ENCODE measurements at regions not wholly inside any gene's neighbourhood (a gene's known extent, or its start where the extent isn't known, plus 50 kb on each side); places are given as distances from the start of the nearest gene placed in this dataset.

GRCh38 chr13:74675182-74675581 is 541.0 kb upstream of the KLF12 start:
- Histone ChIP-seq H3K9me3 (ENCODE audit: control insufficient read depth in 4 of 4, insufficient read depth in 3 of 4, low read length in 3 of 4) (no peaks in the 10 kb centered on the region), H3K27ac (ENCODE audit: low read depth in 1 of 2, low read length in 1 of 2) (no peak overlapping the region), H3K4me1 (ENCODE audit: control insufficient read depth in 5 of 5, insufficient read depth in 5 of 5, low read length in 5 of 5) (no peaks in the 10 kb centered on the region), H3K9ac (ENCODE audit: insufficient read depth in 1 of 2, low read length in 2 of 2) (no peak overlapping the region), H3K27me3 (ENCODE audit: control insufficient read depth in 3 of 3, insufficient read depth in 3 of 3, low read length in 2 of 3) (no peaks in the 10 kb centered on the region), H3K36me3 (ENCODE audit: control insufficient read depth in 4 of 4, insufficient read depth in 4 of 4, low read length in 4 of 4) (no peaks in the 10 kb centered on the region), H3K4me3 (no peak overlapping the region)
- no peak for TF ChIP-seq CTCF (IDR thresholded peaks at IDR 0.05; ENCODE audit: control extremely low read depth, extremely low read depth)
- ATAC-seq (ENCODE audit: insufficient read depth, low FRiP score) (no peak), DNase-seq (no peak)
- WGBS, 2 donors, result 84 to 85% methylated on average over 5 of the region's 5 CpGs

- TF ChIP-seq CTCF (IDR thresholded peaks at IDR 0.05; ENCODE audit: control extremely low read depth, extremely low read depth), result no peak
- ATAC-seq (ENCODE audit: insufficient read depth, low FRiP score) (no peak), DNase-seq (no peak)
- no peak overlapping the region for H3K4me3 ChIP-seq
- 94 to 97% methylated on average over 1 of the region's 1 CpG for WGBS, 2 donors
- no peaks in the 10 kb centered on the region for H3K36me3 ChIP-seq (ENCODE audit: control insufficient read depth in 4 of 4, insufficient read depth in 4 of 4, low read length in 4 of 4)
- no peaks in the 10 kb centered on the region for H3K4me1 ChIP-seq (ENCODE audit: control insufficient read depth in 5 of 5, insufficient read depth in 5 of 5, low read length in 5 of 5)
- no peak overlapping the region for H3K27ac ChIP-seq (ENCODE audit: low read depth in 1 of 2, low read length in 1 of 2)
- no peaks in the 10 kb centered on the region for H3K27me3 ChIP-seq (ENCODE audit: control insufficient read depth in 3 of 3, insufficient read depth in 3 of 3, low read length in 2 of 3)
- no peaks in the 10 kb centered on the region for H3K9me3 ChIP-seq (ENCODE audit: control insufficient read depth in 4 of 4, insufficient read depth in 3 of 4, low read length in 3 of 4)
- H3K9ac ChIP-seq (ENCODE audit: insufficient read depth in 1 of 2, low read length in 2 of 2), result no peak overlapping the region
Observed at GRCh38 chr13:74674720-74675119, 540.5 kb upstream of the KLF12 start.

- DNase-seq, result no peak
- Histone ChIP-seq H3K4me3 (no peak overlapping the region), H3K36me3 (ENCODE audit: control insufficient read depth in 4 of 4, insufficient read depth in 4 of 4, low read length in 4 of 4) (no peaks in the 10 kb centered on the region), H3K9ac (ENCODE audit: insufficient read depth in 1 of 2, low read length in 2 of 2) (no peak overlapping the region), H3K27me3 (ENCODE audit: control insufficient read depth in 3 of 3, insufficient read depth in 3 of 3, low read length in 2 of 3) (no peaks in the 10 kb centered on the region), H3K27ac (ENCODE audit: low read depth in 1 of 2, low read length in 1 of 2) (no peak overlapping the region), H3K9me3 (ENCODE audit: control insufficient read depth in 4 of 4, insufficient read depth in 3 of 4, low read length in 3 of 4) (peaks cover 0 to 3% (median 0%) of the 10 kb centered on the region in 4 donors), H3K4me1 (ENCODE audit: control insufficient read depth in 5 of 5, insufficient read depth in 5 of 5, low read length in 5 of 5) (no peaks in the 10 kb centered on the region)
- TF ChIP-seq CTCF (IDR thresholded peaks at IDR 0.05; ENCODE audit: control extremely low read depth, extremely low read depth), result no peak
- no peak for ATAC-seq (ENCODE audit: insufficient read depth, low FRiP score)
Observed at GRCh38 chr13:74669149-74669548, 534.9 kb upstream of the KLF12 start.

GRCh38 chr13:74667656-74668203 is 533.5 kb upstream of the KLF12 start:
- ATAC-seq (ENCODE audit: insufficient read depth, low FRiP score), result no peak
- no peaks in the 10 kb centered on the region for H3K36me3 ChIP-seq (ENCODE audit: control insufficient read depth in 4 of 4, insufficient read depth in 4 of 4, low read length in 4 of 4)
- DNase-seq, result no peak
- WGBS, 2 donors, result 66 to 82% methylated on average over 3 of the region's 3 CpGs
- no peaks in the 10 kb centered on the region for H3K4me1 ChIP-seq (ENCODE audit: control insufficient read depth in 5 of 5, insufficient read depth in 5 of 5, low read length in 5 of 5)
- no peak overlapping the region for H3K4me3 ChIP-seq
- H3K9ac ChIP-seq (ENCODE audit: insufficient read depth in 1 of 2, low read length in 2 of 2), result no peak overlapping the region
- TF ChIP-seq CTCF (IDR thresholded peaks at IDR 0.05; ENCODE audit: control extremely low read depth, extremely low read depth), result no peak
- H3K9me3 ChIP-seq (ENCODE audit: control insufficient read depth in 4 of 4, insufficient read depth in 3 of 4, low read length in 3 of 4), result peaks cover 0 to 3% (median 0%) of the 10 kb centered on the region in 4 donors
- no peaks in the 10 kb centered on the region for H3K27me3 ChIP-seq (ENCODE audit: control insufficient read depth in 3 of 3, insufficient read depth in 3 of 3, low read length in 2 of 3)
- no peak overlapping the region for H3K27ac ChIP-seq (ENCODE audit: low read depth in 1 of 2, low read length in 1 of 2)
